ENCODE measurements at regions not wholly inside any gene's neighbourhood (a gene's known extent, or its start where the extent isn't known, plus 50 kb on each side); places are given as distances from the start of the nearest gene placed in this dataset.
A peak's percentile ranks its signal among the peaks of the same experiment; 100 is the strongest.

- no peak overlapping the region for H3K27ac Mint-ChIP-seq
- no peak overlapping the region for H3K9ac ChIP-seq (ENCODE audit: insufficient read depth, low read length, poor library complexity, severe bottlenecking)
- intact Hi-C loops (cut with micrococcal nuclease): no loop called here
- WGBS (ENCODE audit: insufficient coverage): 100% methylated on average over 1 of the region's 5 CpGs
- H3K4me3 ChIP-seq (replicated peaks in 1 of 3; ENCODE audit: low read depth in 2 of 3, low read length in 3 of 3): no peak overlapping the region
- no peaks in the 10 kb centered on the region for H3K79me2 ChIP-seq (ENCODE audit: insufficient read depth, low read length)
- no peak overlapping the region for H3K4me2 ChIP-seq (replicated peaks; ENCODE audit: extremely low read depth, low read length, poor library complexity, severe bottlenecking)
- H2AFZ ChIP-seq (ENCODE audit: insufficient read depth, low read depth, low read length, poor library complexity, severe bottlenecking): no peak overlapping the region
- no peaks in the 10 kb centered on the region for H3K36me3 ChIP-seq (replicated peaks in 1 of 2; ENCODE audit: control insufficient read depth in 1 of 2, insufficient read depth in 2 of 2, low read length in 2 of 2)
- H3K4me1 ChIP-seq (ENCODE audit: control insufficient read depth in 1 of 2, insufficient read depth in 2 of 2, low read length in 2 of 2): no peaks in the 10 kb centered on the region
- no peak for DNase-seq
- H3K36me3 Mint-ChIP-seq: no peaks in the 10 kb centered on the region
- no peaks in the 10 kb centered on the region for H3K9me3 ChIP-seq (replicated peaks in 1 of 2; ENCODE audit: control insufficient read depth in 1 of 2, insufficient read depth in 1 of 2, low read length in 2 of 2)
- H3K4me3 Mint-ChIP-seq: no peak overlapping the region
- TF ChIP-seq CTCF (IDR thresholded peaks at IDR 0.05): no peak
- H3K27me3 Mint-ChIP-seq (ENCODE audit: low read depth in 3 of 3): peaks cover 0 to 10% (median 5%) of the 10 kb centered on the region in 3 donors
- H4K20me1 ChIP-seq (ENCODE audit: insufficient read depth, low read length): no peaks in the 10 kb centered on the region
- H3K27me3 ChIP-seq (ENCODE audit: control insufficient read depth in 2 of 2, insufficient read depth in 2 of 2, low read length in 2 of 2): no peaks in the 10 kb centered on the region
- H3K9me3 Mint-ChIP-seq: peaks cover 0 to 8% (median 6%) of the 10 kb centered on the region in 7 donors
- no peaks in the 10 kb centered on the region for H3K4me1 Mint-ChIP-seq
- H3K27ac ChIP-seq (ENCODE audit: low read depth in 1 of 2, low read length in 2 of 2): no peak overlapping the region
These were observed 55.6 kb upstream of the FBXO28 start for GRCh38 chr1:224058303-224058702.

- Histone ChIP-seq H3K36me3 (replicated peaks in 1 of 2; ENCODE audit: control insufficient read depth in 1 of 2, insufficient read depth in 2 of 2, low read length in 2 of 2) (no peaks in the 10 kb centered on the region), H3K4me2 (replicated peaks; ENCODE audit: extremely low read depth, low read length, poor library complexity, severe bottlenecking) (no peak overlapping the region), H3K9me3 (replicated peaks in 1 of 2; ENCODE audit: control insufficient read depth in 1 of 2, insufficient read depth in 1 of 2, low read length in 2 of 2) (no peaks in the 10 kb centered on the region), H3K9ac (ENCODE audit: insufficient read depth, low read length, poor library complexity, severe bottlenecking) (no peak overlapping the region), H3K4me1 (ENCODE audit: control insufficient read depth in 1 of 2, insufficient read depth in 2 of 2, low read length in 2 of 2) (no peaks in the 10 kb centered on the region), H4K20me1 (ENCODE audit: insufficient read depth, low read length) (no peaks in the 10 kb centered on the region), H3K27ac (ENCODE audit: low read depth in 1 of 2, low read length in 2 of 2) (no peak overlapping the region), H2AFZ (ENCODE audit: insufficient read depth, low read depth, low read length, poor library complexity, severe bottlenecking) (no peak overlapping the region), H3K79me2 (ENCODE audit: insufficient read depth, low read length) (no peaks in the 10 kb centered on the region), H3K4me3 (replicated peaks in 1 of 3; ENCODE audit: low read depth in 2 of 3, low read length in 3 of 3) (no peak overlapping the region), H3K27me3 (ENCODE audit: control insufficient read depth in 2 of 2, insufficient read depth in 2 of 2, low read length in 2 of 2) (no peaks in the 10 kb centered on the region)
- 91% methylated on average over 5 of the region's 7 CpGs for WGBS (ENCODE audit: insufficient coverage)
- Mint-ChIP-seq H3K27ac (peak overlapping the region in 1 of 7 donors; percentile 74), H3K4me1 (no peaks in the 10 kb centered on the region), H3K4me3 (no peak overlapping the region), H3K36me3 (no peaks in the 10 kb centered on the region), H3K27me3 (ENCODE audit: low read depth in 3 of 3) (peaks cover 0 to 8% (median 4%) of the 10 kb centered on the region in 3 donors), H3K9me3 (peaks cover 0 to 8% (median 6%) of the 10 kb centered on the region in 7 donors)
- no peak for TF ChIP-seq CTCF (IDR thresholded peaks at IDR 0.05)
- intact Hi-C loops (cut with micrococcal nuclease): no loop called here
- no peak for DNase-seq
These were observed 56.3 kb upstream of the FBXO28 start for GRCh38 chr1:224057461-224058199.

Data from CD14-positive monocyte (primary cell).